HCT116 (cell line): ENCODE measurements at regions not wholly inside any gene's neighbourhood (a gene's known extent, or its start where the extent isn't known, plus 50 kb on each side); places are given as distances from the start of the nearest gene placed in this dataset.
"Not testable (repeated sequence)": the region's sequence is repeated elsewhere in the genome, so short reads cannot be mapped to it uniquely, and the experiment has no call there.

Experiments
- ATAC-seq: fragments of 200-7000 bp; cut with Tn5 transposase; 2 replicates; pipeline ENCODE4 v1.9.1; 2020; ENCODE audit warnings: mild to moderate bottlenecking, moderate library complexity
- BruUV-seq: library from RNA; stranded (reverse); fragments of 400-500 nt; replicated peaks from 2 replicates; lab custom pipeline; 2021; lab: Mats Ljungman, UMichigan
- CTCF ChIA-PET: fragments of 300-600 bp; sonication (Branson Sonifier 250); formaldehyde crosslinking; loops from one replicate; lab custom pipeline; 2021; ENCODE audit warnings: antibody characterized with exemption; lab: Charles Lee
- POLR2A ChIA-PET: fragments of 300-600, 350-600 bp; sonication (Branson Sonifier 250); formaldehyde crosslinking; loops from one replicate; lab custom pipeline; 2021; ENCODE audit warnings: antibody characterized with exemption; lab: Charles Lee
- RAD21 ChIA-PET, 2 experiments: fragments of 300-600 bp; sonication (Branson Sonifier 250); formaldehyde crosslinking; loops; one replicate each; lab custom pipeline; 2023; ENCODE audit warnings: low total read pairs in 2 of 2; ENCODE audit not compliant: uncharacterized antibody in 2 of 2, unreplicated experiment in 2 of 2, low non-redundant PET in 1 of 2; lab: Charles Lee
- DNase-seq: peaks from one replicate; pipeline ENCODE4 v3.0.0-alpha.2; 2010; ENCODE audit warnings: low read depth, low spot score
- H2AFZ ChIP-seq: fragments of 200-600 bp; shearing (Covaris generic), sonication (generic); 2 replicates; pipeline ENCODE4 v1.6.1; 2017; ENCODE audit warnings: low read depth, mixed run types, mixed read lengths, antibody characterized with exemption, low read length; ENCODE audit not compliant: poor library complexity, severe bottlenecking
- H3K27ac ChIP-seq: 2 replicates; pipeline ENCODE4 v1.5.1; 2012; ENCODE audit warnings: low read depth, low read length
- H3K27me3 ChIP-seq: fragments of 200-600 bp; sonication (generic); 2 replicates; pipeline ENCODE4 v1.6.1; 2016; ENCODE audit warnings: mixed run types, low read length, mixed read lengths; ENCODE audit not compliant: insufficient read depth
- H3K36me3 ChIP-seq, 2 experiments: fragments of 200-500 bp in 1 of 2; fragments of 200-600 bp in 1 of 2; sonication (Bioruptor generic) in 1 of 2; sonication (generic) in 1 of 2; 2 replicates each; pipeline versions ENCODE4 v1.5.1 to v1.6.1; 2014 to 2016; ENCODE audit warnings: low read length in 2 of 2, inconsistent platforms in 1 of 2, mixed read lengths in 1 of 2, mixed run types in 1 of 2; ENCODE audit not compliant: insufficient read depth in 2 of 2, control insufficient read depth in 1 of 2
- H3K4me1 ChIP-seq, 2 experiments: fragments of 200-600 bp in 1 of 2; sonication (generic) in 1 of 2; 2 replicates each; pipeline versions ENCODE4 v1.5.1 to v1.6.1; 2012 to 2017; ENCODE audit warnings: low read length in 2 of 2, inconsistent platforms in 1 of 2, mild to moderate bottlenecking in 1 of 2, mixed read lengths in 1 of 2, mixed run types in 1 of 2, moderate library complexity in 1 of 2; ENCODE audit not compliant: insufficient read depth in 2 of 2, control insufficient read depth in 1 of 2
- H3K4me2 ChIP-seq: fragments of 200-600 bp; sonication (generic); 2 replicates; pipeline ENCODE4 v1.6.1; 2017; ENCODE audit warnings: mixed run types, low read length, mixed read lengths
- H3K4me3 ChIP-seq, 2 experiments: fragments of 200-600 bp in 1 of 2; sonication (generic) in 1 of 2; replicated peaks in 1 of 2; 2 replicates each; pipeline ENCODE4 v1.5.1; 2011 to 2016; ENCODE audit warnings: low read length in 2 of 2, control low read depth in 1 of 2, low read depth in 1 of 2, mild to moderate bottlenecking in 1 of 2, mixed read lengths in 1 of 2, mixed run types in 1 of 2
- H3K79me2 ChIP-seq: fragments of 200-600 bp; sonication (generic); 2 replicates; pipeline ENCODE4 v1.6.1; 2017; ENCODE audit warnings: mild to moderate bottlenecking, mixed run types, low read length, moderate library complexity, mixed read lengths; ENCODE audit not compliant: insufficient read depth
- H3K9ac ChIP-seq: fragments of 200-600 bp; sonication (generic); 2 replicates; pipeline ENCODE4 v1.6.1; 2016; ENCODE audit warnings: low read length, mixed read lengths
- H3K9me2 ChIP-seq: fragments of 200-600 bp; sonication (generic), shearing (Covaris generic); 2 replicates; pipeline ENCODE4 v1.6.1; 2017; ENCODE audit warnings: mixed run types, mild to moderate bottlenecking, moderate library complexity; ENCODE audit not compliant: insufficient read depth
- H3K9me3 ChIP-seq, 2 experiments: fragments of 200-500 bp in 1 of 2; fragments of 200-600 bp in 1 of 2; sonication (Bioruptor generic) in 1 of 2; sonication (generic) in 1 of 2; 2 replicates each; pipeline ENCODE4 v1.6.1; 2014 to 2017; ENCODE audit warnings: low read length in 2 of 2, mixed read lengths in 2 of 2, inconsistent platforms in 1 of 2, low read depth in 1 of 2, mild to moderate bottlenecking in 1 of 2, mixed run types in 1 of 2, moderate library complexity in 1 of 2; ENCODE audit not compliant: control insufficient read depth in 1 of 2, insufficient read depth in 1 of 2
- H4K20me1 ChIP-seq: fragments of 200-600 bp; sonication (generic), shearing (Covaris generic); 2 replicates; pipeline ENCODE4 v1.6.1; 2017; ENCODE audit warnings: mixed run types, mild to moderate bottlenecking, moderate library complexity; ENCODE audit not compliant: insufficient read depth
- intact Hi-C: fragments of 100-400 bp; cut with micrococcal nuclease; formaldehyde crosslinking; loops from 2 replicates; pipeline ENCODE4 v1.10.0; 2022

DNA sequence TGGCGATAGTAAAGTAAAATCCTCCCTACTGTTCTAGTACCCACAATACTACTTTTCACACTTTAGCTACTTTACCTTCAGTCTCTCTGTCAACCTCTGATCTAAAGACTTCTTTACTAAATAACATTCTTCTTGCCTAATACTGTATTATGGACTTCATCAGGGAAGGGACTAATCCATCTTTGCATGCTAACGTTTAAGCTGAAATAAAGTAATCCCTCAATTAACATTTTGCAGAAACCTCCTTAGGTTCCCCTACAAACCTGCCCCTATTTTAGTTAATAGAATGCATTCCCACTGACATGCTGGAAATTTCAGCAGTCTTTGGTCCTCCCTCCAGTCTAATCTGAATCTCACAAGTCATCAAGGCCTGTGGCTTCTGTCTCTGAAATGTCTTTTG, 99.1 kb upstream of the NBPF8 start:
- H4K20me1 ChIP-seq, intact Hi-C loops, ATAC-seq, H2AFZ ChIP-seq, DNase-seq, POLR2A ChIA-PET, H3K9me3 ChIP-seq, H3K27me3 ChIP-seq, H3K4me1 ChIP-seq, H3K4me3 ChIP-seq, H3K79me2 ChIP-seq, BruUV-seq, H3K4me2 ChIP-seq, H3K27ac ChIP-seq, RAD21 ChIA-PET, CTCF ChIA-PET, H3K9me2 ChIP-seq, H3K9ac ChIP-seq, H3K36me3 ChIP-seq: not testable (repeated sequence)

DNA sequence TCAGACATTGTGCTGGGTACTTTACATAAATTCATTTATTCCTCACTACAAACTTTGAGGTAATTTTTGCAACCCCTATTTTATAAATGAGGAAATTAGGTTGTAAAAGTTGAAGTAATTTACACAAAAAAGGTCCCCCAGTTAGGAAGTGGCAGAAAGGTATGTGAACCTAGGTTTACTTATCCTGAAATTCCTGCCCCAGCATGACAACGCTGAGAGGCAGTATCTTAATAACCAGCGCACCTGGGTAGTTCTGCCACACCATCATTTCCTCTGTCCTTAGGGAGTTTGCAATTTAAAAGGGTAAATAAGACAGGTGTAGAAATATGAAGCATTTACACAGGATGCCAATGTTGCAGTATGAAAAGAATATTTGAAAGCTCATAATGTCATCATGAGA, 102.9 kb upstream of the NBPF8 start:
- BruUV-seq, DNase-seq, POLR2A ChIA-PET, H3K27me3 ChIP-seq, H3K36me3 ChIP-seq, H3K4me1 ChIP-seq, H3K27ac ChIP-seq, H3K9me2 ChIP-seq, H4K20me1 ChIP-seq, intact Hi-C loops, H3K9ac ChIP-seq, H3K4me2 ChIP-seq, H2AFZ ChIP-seq, H3K4me3 ChIP-seq, RAD21 ChIA-PET, ATAC-seq, H3K9me3 ChIP-seq, H3K79me2 ChIP-seq, CTCF ChIA-PET: not testable (repeated sequence)

- RAD21 ChIA-PET, H3K4me1 ChIP-seq, CTCF ChIA-PET, H4K20me1 ChIP-seq, H3K9ac ChIP-seq, H3K27me3 ChIP-seq, POLR2A ChIA-PET, H2AFZ ChIP-seq, intact Hi-C loops, H3K36me3 ChIP-seq, H3K4me3 ChIP-seq, H3K79me2 ChIP-seq, ATAC-seq, H3K4me2 ChIP-seq, H3K9me3 ChIP-seq, H3K9me2 ChIP-seq, DNase-seq, BruUV-seq, H3K27ac ChIP-seq: not testable (repeated sequence)
Observed at GRCh38 chr1:120308940-120309578, 105.8 kb upstream of the NBPF8 start.

DNA sequence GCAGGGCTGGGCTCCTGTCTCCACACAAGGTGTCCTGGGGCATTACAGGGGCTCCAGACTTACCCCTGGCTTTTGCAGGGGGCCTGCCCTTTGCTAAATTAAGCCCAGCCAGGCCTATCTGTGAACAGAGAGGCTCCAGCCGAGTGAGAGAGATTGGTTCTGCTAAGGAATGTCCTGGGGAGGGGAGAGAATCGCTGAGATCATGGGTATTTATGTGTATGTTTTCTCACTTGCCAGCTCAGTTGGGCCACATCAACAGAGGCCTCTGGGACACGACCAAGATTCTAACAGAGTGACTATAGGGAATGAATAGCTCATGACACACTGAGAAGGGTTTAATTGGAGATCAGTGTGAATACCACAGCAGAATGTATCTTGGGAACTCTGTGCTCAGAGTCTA, 109.8 kb upstream of the NBPF8 start:
- BruUV-seq, H3K9me3 ChIP-seq, H3K9me2 ChIP-seq, intact Hi-C loops, ATAC-seq, H3K4me2 ChIP-seq, H2AFZ ChIP-seq, CTCF ChIA-PET, H3K9ac ChIP-seq, H3K4me1 ChIP-seq, H3K4me3 ChIP-seq, H4K20me1 ChIP-seq, RAD21 ChIA-PET, POLR2A ChIA-PET, H3K27ac ChIP-seq, H3K27me3 ChIP-seq, H3K36me3 ChIP-seq, DNase-seq, H3K79me2 ChIP-seq: not testable (repeated sequence)
